ENCODE measurements at regions not wholly inside any gene's neighbourhood (a gene's known extent, or its start where the extent isn't known, plus 50 kb on each side); places are given as distances from the start of the nearest gene placed in this dataset.

DNA sequence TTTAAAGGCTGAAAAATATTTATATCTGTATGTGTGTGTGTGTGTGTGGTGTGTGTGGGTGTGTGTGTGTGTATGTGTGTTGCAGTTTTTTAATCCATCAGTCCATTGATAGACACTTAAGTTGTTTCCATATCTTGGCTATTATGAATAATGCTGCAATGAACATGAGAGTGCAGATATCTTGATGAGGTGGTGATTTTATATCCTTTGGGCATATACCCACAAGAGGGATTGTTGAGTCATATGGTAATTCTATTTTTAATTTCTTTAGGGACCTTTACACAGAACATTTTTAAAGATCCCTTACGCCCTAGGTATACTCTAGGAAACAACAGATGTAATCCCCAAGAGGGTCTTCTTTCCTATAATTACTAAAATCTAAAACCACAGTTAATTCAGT is 154.5 kb upstream of the CLEC14A start:
- Histone ChIP-seq H3K4me1 (ENCODE audit: control insufficient read depth in 2 of 2, insufficient read depth in 2 of 2, low read length in 2 of 2) (no peaks in the 10 kb centered on the region), H3K4me3 (ENCODE audit: low read length in 2 of 2) (no peak overlapping the region), H3K27ac (ENCODE audit: low read depth in 2 of 2, low read length in 2 of 2) (no peak overlapping the region), H3K9ac (ENCODE audit: low read depth in 1 of 2, low read length in 2 of 2) (no peak overlapping the region), H3K27me3 (ENCODE audit: control insufficient read depth in 2 of 2, insufficient read depth in 2 of 2, low read length in 2 of 2) (no peaks in the 10 kb centered on the region), H3K9me3 (ENCODE audit: control insufficient read depth in 2 of 2, low read length in 2 of 2) (no peaks in the 10 kb centered on the region), H3K36me3 (ENCODE audit: control insufficient read depth in 2 of 2, insufficient read depth in 2 of 2, low read length in 2 of 2) (no peaks in the 10 kb centered on the region)

DNA sequence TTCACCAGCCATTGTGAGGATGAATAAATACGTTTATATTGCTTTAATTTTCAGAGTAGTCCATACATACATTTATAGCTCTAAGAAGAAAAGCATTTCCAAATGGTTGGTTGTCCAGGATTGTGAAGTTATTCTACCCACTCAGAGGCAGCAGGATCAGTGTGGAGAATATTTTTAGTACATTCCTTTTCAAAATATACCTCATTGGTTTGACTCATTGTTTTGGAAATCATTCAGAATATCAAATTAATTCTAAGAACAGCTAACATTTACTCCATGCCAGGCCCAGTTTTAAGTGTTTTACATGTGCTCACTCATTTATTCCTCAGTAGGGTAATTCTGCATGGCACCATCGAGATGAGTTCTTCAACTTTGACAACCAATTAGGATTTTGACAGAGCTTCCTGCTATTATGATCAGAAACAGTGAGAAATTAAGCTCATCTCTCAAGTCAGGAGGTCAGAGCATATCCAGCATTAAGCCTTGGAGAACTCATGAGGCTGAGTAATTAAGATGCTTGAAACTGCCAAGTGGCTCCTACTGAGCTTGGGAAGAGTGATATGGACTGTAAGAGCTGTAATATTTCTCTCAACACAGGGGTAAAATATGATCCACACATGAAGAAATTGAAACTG is 153.3 kb upstream of the CLEC14A start:
- H3K4me1 ChIP-seq (ENCODE audit: control insufficient read depth in 2 of 2, insufficient read depth in 2 of 2, low read length in 2 of 2), result no peaks in the 10 kb centered on the region

DNA sequence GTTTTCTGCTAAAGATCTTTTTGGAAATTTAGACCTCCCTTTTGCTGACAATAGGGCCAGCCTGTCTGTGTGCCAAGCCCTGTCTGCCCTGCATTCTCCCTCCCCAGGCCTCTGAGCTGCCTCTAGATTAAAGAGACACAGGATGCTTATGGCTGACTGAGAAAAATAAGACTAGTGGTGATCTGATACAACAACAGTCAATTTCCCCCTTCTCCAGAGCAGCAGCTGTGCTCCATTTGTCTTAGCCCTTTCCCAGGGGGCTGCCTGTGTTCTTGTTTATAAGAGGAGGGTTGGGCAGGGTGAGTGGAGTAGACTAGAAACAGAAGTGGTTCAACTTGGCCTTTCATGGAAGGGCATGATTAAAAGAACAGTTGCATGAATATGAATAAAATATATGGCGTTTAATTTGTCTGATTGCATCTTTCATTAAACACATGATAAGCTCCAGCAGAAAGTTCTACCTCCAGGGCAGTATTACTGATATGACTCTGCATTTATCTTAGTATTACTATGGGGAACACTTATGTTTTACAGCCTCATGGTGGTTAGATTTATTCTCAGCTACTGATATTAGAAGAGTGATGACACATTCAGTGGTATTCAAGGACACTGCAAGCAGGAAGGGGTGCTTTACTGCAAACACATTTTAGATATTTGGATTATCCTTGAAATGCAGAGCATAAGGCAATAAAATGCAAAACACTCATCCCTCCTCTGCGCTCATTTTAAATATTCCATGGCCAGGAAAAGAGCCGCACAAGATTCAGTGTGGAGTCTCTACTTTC is 150.2 kb upstream of the CLEC14A start:
- no peaks in the 10 kb centered on the region for H3K36me3 ChIP-seq (ENCODE audit: control insufficient read depth in 2 of 2, insufficient read depth in 2 of 2, low read length in 2 of 2)
- H3K4me3 ChIP-seq (ENCODE audit: low read length in 2 of 2), result no peak overlapping the region
- no peak overlapping the region for H3K27ac ChIP-seq (ENCODE audit: low read depth in 2 of 2, low read length in 2 of 2)
- no peak overlapping the region for H3K9ac ChIP-seq (ENCODE audit: low read depth in 1 of 2, low read length in 2 of 2)
- no peaks in the 10 kb centered on the region for H3K27me3 ChIP-seq (ENCODE audit: control insufficient read depth in 2 of 2, insufficient read depth in 2 of 2, low read length in 2 of 2)
- H3K4me1 ChIP-seq (ENCODE audit: control insufficient read depth in 2 of 2, insufficient read depth in 2 of 2, low read length in 2 of 2), result no peaks in the 10 kb centered on the region
- no peaks in the 10 kb centered on the region for H3K9me3 ChIP-seq (ENCODE audit: control insufficient read depth in 2 of 2, low read length in 2 of 2)

More for the DNA sequence above, 153.3 kb upstream of the CLEC14A start:
- Histone ChIP-seq H3K36me3 (ENCODE audit: control insufficient read depth in 2 of 2, insufficient read depth in 2 of 2, low read length in 2 of 2) (no peaks in the 10 kb centered on the region), H3K27me3 (ENCODE audit: control insufficient read depth in 2 of 2, insufficient read depth in 2 of 2, low read length in 2 of 2) (no peaks in the 10 kb centered on the region), H3K27ac (ENCODE audit: low read depth in 2 of 2, low read length in 2 of 2) (no peak overlapping the region), H3K9me3 (ENCODE audit: control insufficient read depth in 2 of 2, low read length in 2 of 2) (no peaks in the 10 kb centered on the region), H3K9ac (ENCODE audit: low read depth in 1 of 2, low read length in 2 of 2) (no peak overlapping the region), H3K4me3 (ENCODE audit: low read length in 2 of 2) (no peak overlapping the region)

DNA sequence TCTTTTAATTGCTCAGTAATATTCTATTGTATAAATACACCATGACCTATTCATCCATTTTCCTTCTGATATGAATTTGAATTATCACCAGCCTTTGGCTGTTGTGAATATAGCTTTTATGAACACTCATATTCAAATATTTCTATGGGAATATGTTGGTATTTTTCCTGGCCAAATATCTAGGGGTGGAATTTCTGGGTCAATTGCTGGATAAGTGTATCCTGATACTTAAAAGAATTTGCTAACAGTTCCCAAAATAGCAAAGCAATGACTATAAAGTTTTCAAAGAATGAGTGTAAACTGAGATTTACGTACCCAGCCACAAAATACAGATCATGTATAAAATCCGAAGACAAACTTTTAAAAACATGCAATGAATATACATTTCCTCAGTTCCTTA is 148.7 kb upstream of the CLEC14A start:
- Histone ChIP-seq H3K9me3 (ENCODE audit: control insufficient read depth in 2 of 2, low read length in 2 of 2) (no peaks in the 10 kb centered on the region), H3K36me3 (ENCODE audit: control insufficient read depth in 2 of 2, insufficient read depth in 2 of 2, low read length in 2 of 2) (no peaks in the 10 kb centered on the region), H3K27ac (ENCODE audit: low read depth in 2 of 2, low read length in 2 of 2) (no peak overlapping the region), H3K27me3 (ENCODE audit: control insufficient read depth in 2 of 2, insufficient read depth in 2 of 2, low read length in 2 of 2) (no peaks in the 10 kb centered on the region), H3K9ac (ENCODE audit: low read depth in 1 of 2, low read length in 2 of 2) (no peak overlapping the region), H3K4me3 (ENCODE audit: low read length in 2 of 2) (no peak overlapping the region), H3K4me1 (ENCODE audit: control insufficient read depth in 2 of 2, insufficient read depth in 2 of 2, low read length in 2 of 2) (no peaks in the 10 kb centered on the region)

DNA sequence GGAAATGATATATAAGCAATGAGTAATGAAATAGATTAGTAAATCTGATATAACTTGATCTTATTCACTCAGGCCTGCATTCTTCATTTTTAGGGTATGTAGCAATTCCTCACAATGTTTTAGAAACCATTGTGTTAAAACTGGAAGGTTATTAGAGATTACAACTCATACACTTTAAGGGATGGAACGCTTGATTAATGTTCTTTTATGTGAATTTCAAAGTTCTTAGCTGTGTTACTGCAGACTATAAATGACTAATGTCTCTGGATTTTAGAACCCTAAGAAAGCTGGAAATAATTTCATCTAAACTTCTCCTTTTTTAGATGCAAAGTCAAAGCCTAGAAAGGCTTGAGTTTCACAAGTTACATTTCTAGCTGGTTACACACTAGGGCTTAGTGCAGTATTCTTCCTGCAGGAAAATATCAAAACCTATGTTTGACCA is 148.2 kb upstream of the CLEC14A start:
- H3K4me1 ChIP-seq (ENCODE audit: control insufficient read depth in 2 of 2, insufficient read depth in 2 of 2, low read length in 2 of 2), result no peaks in the 10 kb centered on the region
- H3K27me3 ChIP-seq (ENCODE audit: control insufficient read depth in 2 of 2, insufficient read depth in 2 of 2, low read length in 2 of 2), result no peaks in the 10 kb centered on the region
- no peaks in the 10 kb centered on the region for H3K36me3 ChIP-seq (ENCODE audit: control insufficient read depth in 2 of 2, insufficient read depth in 2 of 2, low read length in 2 of 2)
- H3K27ac ChIP-seq (ENCODE audit: low read depth in 2 of 2, low read length in 2 of 2), result no peak overlapping the region
- H3K9ac ChIP-seq (ENCODE audit: low read depth in 1 of 2, low read length in 2 of 2), result no peak overlapping the region
- no peak overlapping the region for H3K4me3 ChIP-seq (ENCODE audit: low read length in 2 of 2)
- no peaks in the 10 kb centered on the region for H3K9me3 ChIP-seq (ENCODE audit: control insufficient read depth in 2 of 2, low read length in 2 of 2)

DNA sequence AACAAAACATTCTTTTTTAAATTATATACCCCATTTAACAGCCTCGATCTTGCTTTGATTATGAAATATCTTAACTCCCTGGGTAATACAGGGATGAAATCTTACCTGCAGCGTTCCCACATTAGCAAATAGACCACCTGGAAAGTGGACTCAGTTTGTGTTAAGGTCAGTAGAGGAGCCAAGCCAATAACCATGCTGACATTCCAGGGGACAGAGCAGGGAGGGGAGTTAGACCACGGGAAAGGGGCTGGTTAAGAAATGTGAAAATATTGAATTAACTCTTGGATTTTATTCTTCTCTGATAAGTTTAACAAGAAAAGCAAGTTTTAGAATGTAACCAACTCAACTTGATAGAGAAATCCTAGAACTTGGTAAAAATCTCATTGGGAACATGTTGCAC is 144.9 kb upstream of the CLEC14A start:
- Histone ChIP-seq H3K27ac (ENCODE audit: low read depth in 2 of 2, low read length in 2 of 2) (no peak overlapping the region), H3K27me3 (ENCODE audit: control insufficient read depth in 2 of 2, insufficient read depth in 2 of 2, low read length in 2 of 2) (no peaks in the 10 kb centered on the region), H3K36me3 (ENCODE audit: control insufficient read depth in 2 of 2, insufficient read depth in 2 of 2, low read length in 2 of 2) (no peaks in the 10 kb centered on the region), H3K9ac (ENCODE audit: low read depth in 1 of 2, low read length in 2 of 2) (no peak overlapping the region), H3K4me3 (ENCODE audit: low read length in 2 of 2) (no peak overlapping the region), H3K9me3 (ENCODE audit: control insufficient read depth in 2 of 2, low read length in 2 of 2) (no peaks in the 10 kb centered on the region), H3K4me1 (ENCODE audit: control insufficient read depth in 2 of 2, insufficient read depth in 2 of 2, low read length in 2 of 2) (no peaks in the 10 kb centered on the region)

DNA sequence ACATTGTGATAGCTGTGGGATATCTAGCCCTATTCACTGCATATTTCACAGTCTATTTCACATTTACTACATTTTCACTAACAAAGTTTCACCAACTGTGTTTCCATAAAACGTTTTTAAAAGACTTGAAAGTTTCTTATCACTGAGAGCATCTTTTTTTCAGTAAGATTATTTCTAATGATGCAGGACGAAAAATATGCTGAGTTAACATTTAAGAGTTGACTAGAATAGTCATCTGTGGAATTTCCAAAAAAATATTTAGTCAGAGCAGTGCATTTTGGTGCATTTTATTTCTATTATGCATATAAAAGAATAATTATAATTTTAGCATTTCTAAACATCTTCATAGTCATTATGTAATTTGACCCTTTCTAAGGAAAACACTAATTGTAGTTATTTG is 143.8 kb upstream of the CLEC14A start:
- no peak overlapping the region for H3K9ac ChIP-seq (ENCODE audit: low read depth in 1 of 2, low read length in 2 of 2)
- no peak overlapping the region for H3K27ac ChIP-seq (ENCODE audit: low read depth in 2 of 2, low read length in 2 of 2)
- no peaks in the 10 kb centered on the region for H3K36me3 ChIP-seq (ENCODE audit: control insufficient read depth in 2 of 2, insufficient read depth in 2 of 2, low read length in 2 of 2)
- H3K9me3 ChIP-seq (ENCODE audit: control insufficient read depth in 2 of 2, low read length in 2 of 2), result no peaks in the 10 kb centered on the region
- H3K4me3 ChIP-seq (ENCODE audit: low read length in 2 of 2), result no peak overlapping the region
- no peaks in the 10 kb centered on the region for H3K27me3 ChIP-seq (ENCODE audit: control insufficient read depth in 2 of 2, insufficient read depth in 2 of 2, low read length in 2 of 2)
- H3K4me1 ChIP-seq (ENCODE audit: control insufficient read depth in 2 of 2, insufficient read depth in 2 of 2, low read length in 2 of 2), result no peaks in the 10 kb centered on the region

DNA sequence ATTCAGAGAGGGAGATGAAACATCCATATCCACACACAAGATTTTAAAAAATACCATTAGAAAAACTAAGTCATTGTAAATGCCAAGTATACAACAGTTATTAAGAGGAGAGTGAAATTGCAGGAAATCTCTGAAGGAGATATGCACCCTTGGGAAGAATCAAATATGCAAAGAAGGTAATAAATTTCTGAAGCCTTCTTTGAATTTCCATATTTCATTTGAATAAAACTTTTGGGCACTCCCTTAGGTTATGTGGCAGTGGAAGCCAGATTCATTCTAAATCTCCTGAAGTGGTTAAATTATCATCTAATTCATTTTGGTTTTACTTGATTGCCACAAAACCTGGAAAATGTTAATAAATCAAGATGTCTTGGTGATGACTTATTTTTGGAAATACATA is 138.9 kb upstream of the CLEC14A start:
- Histone ChIP-seq H3K9me3 (ENCODE audit: control insufficient read depth in 2 of 2, low read length in 2 of 2) (no peaks in the 10 kb centered on the region), H3K9ac (ENCODE audit: low read depth in 1 of 2, low read length in 2 of 2) (no peak overlapping the region), H3K27ac (ENCODE audit: low read depth in 2 of 2, low read length in 2 of 2) (no peak overlapping the region), H3K4me3 (ENCODE audit: low read length in 2 of 2) (no peak overlapping the region), H3K36me3 (ENCODE audit: control insufficient read depth in 2 of 2, insufficient read depth in 2 of 2, low read length in 2 of 2) (no peaks in the 10 kb centered on the region), H3K27me3 (ENCODE audit: control insufficient read depth in 2 of 2, insufficient read depth in 2 of 2, low read length in 2 of 2) (no peaks in the 10 kb centered on the region), H3K4me1 (ENCODE audit: control insufficient read depth in 2 of 2, insufficient read depth in 2 of 2, low read length in 2 of 2) (no peaks in the 10 kb centered on the region)

DNA sequence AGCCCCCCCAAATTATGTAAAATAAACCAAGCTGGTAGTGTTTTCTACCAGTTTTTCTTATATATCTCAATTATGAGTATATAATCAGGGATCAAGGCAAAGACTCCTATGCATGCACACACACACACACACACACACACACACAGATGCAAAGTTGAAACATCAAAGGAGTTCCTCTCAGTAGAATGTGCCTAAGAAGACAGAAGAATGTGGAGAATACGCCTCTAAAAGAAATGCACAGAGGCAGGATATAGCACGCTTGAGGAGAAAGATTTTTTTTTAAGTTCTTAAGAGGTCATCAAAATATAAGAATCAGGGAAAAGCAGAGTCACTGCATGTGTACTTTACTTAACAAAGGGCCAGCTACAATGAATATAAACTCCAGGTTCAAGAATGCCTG is 138.2 kb upstream of the CLEC14A start:
- Histone ChIP-seq H3K27ac (ENCODE audit: low read depth in 2 of 2, low read length in 2 of 2) (no peak overlapping the region), H3K4me1 (ENCODE audit: control insufficient read depth in 2 of 2, insufficient read depth in 2 of 2, low read length in 2 of 2) (no peaks in the 10 kb centered on the region), H3K4me3 (ENCODE audit: low read length in 2 of 2) (no peak overlapping the region), H3K36me3 (ENCODE audit: control insufficient read depth in 2 of 2, insufficient read depth in 2 of 2, low read length in 2 of 2) (no peaks in the 10 kb centered on the region), H3K9me3 (ENCODE audit: control insufficient read depth in 2 of 2, low read length in 2 of 2) (no peaks in the 10 kb centered on the region), H3K27me3 (ENCODE audit: control insufficient read depth in 2 of 2, insufficient read depth in 2 of 2, low read length in 2 of 2) (no peaks in the 10 kb centered on the region), H3K9ac (ENCODE audit: low read depth in 1 of 2, low read length in 2 of 2) (no peak overlapping the region)

DNA sequence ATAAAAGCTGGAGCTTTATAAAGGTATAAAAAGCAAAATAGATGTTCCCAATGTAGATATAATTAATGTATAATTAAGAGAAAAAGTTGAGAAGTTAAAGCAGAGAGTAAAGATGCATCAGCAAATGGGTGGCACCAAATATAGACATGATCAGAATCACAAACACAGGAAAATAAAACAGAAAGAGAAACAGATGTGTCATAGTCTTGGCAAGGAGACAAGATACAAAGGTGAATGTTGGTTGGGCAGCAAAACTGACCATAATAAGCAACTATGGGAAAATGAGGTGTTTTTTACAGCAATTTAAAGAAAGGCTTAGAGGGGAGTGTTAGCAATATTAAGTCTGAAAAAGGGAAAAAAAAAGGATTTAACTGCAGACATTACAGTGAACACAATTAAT is 135.4 kb upstream of the CLEC14A start:
- Histone ChIP-seq H3K36me3 (ENCODE audit: control insufficient read depth in 2 of 2, insufficient read depth in 2 of 2, low read length in 2 of 2) (no peaks in the 10 kb centered on the region), H3K4me1 (ENCODE audit: control insufficient read depth in 2 of 2, insufficient read depth in 2 of 2, low read length in 2 of 2) (no peaks in the 10 kb centered on the region), H3K9ac (ENCODE audit: low read depth in 1 of 2, low read length in 2 of 2) (no peak overlapping the region), H3K27ac (ENCODE audit: low read depth in 2 of 2, low read length in 2 of 2) (no peak overlapping the region), H3K27me3 (ENCODE audit: control insufficient read depth in 2 of 2, insufficient read depth in 2 of 2, low read length in 2 of 2) (no peaks in the 10 kb centered on the region), H3K9me3 (ENCODE audit: control insufficient read depth in 2 of 2, low read length in 2 of 2) (no peaks in the 10 kb centered on the region), H3K4me3 (ENCODE audit: low read length in 2 of 2) (no peak overlapping the region)
